VCaP (cell line): ENCODE measurements at regions not wholly inside any gene's neighbourhood (a gene's known extent, or its start where the extent isn't known, plus 50 kb on each side); places are given as distances from the start of the nearest gene placed in this dataset.

Experiments used
- H3K27ac ChIP-seq: fragments of 450-650 bp; 2 replicates; pipeline ENCODE4 v1.5.1; 2017
- CTCF ChIP-seq: fragments of 450-650 bp; conservative IDR thresholded peaks from 2 replicates; pipeline ENCODE4 v1.5.1; 2017; ENCODE audit warnings: mild to moderate bottlenecking, moderate library complexity

GRCh38 chr4:89665662-89666061, 171.3 kb downstream of the SNCA start:
- TF ChIP-seq CTCF: no peak
- no peak overlapping the region for H3K27ac ChIP-seq

GRCh38 chr4:89664521-89664920, 172.4 kb downstream of the SNCA start:
- no peak overlapping the region for H3K27ac ChIP-seq
- TF ChIP-seq CTCF: no peak

GRCh38 chr4:89661173-89661899, 175.6 kb downstream of the SNCA start:
- TF ChIP-seq CTCF: no peak
- H3K27ac ChIP-seq: no peak overlapping the region

GRCh38 chr4:89660444-89661172, 176.4 kb downstream of the SNCA start:
- no peak for TF ChIP-seq CTCF
- H3K27ac ChIP-seq: no peak overlapping the region

GRCh38 chr4:89658701-89659024, 178.3 kb downstream of the SNCA start:
- no peak for TF ChIP-seq CTCF
- H3K27ac ChIP-seq: no peak overlapping the region

- TF ChIP-seq CTCF: peak; percentile 77
- H3K27ac ChIP-seq: no peak overlapping the region
These were observed 178.8 kb downstream of the SNCA start for GRCh38 chr4:89657931-89658700.

GRCh38 chr4:89653012-89653411, 183.9 kb downstream of the SNCA start:
- TF ChIP-seq CTCF: no peak
- no peak overlapping the region for H3K27ac ChIP-seq
